WTC11 (cell line): ENCODE measurements at regions not wholly inside any gene's neighbourhood (a gene's known extent, or its start where the extent isn't known, plus 50 kb on each side); places are given as distances from the start of the nearest gene placed in this dataset.

Experiments used
- ATAC-seq: fragments of 200-7000 bp; cut with Tn5 transposase; 2 replicates; pipeline ENCODE4 v1.10.0; 2021; ENCODE audit warnings: mild to moderate bottlenecking, moderate library complexity
- CTCF ChIA-PET: fragments of 300-600 bp; sonication (Branson Sonifier 250); formaldehyde crosslinking; loops from one replicate; lab custom pipeline; 2021; ENCODE audit warnings: antibody characterized with exemption; lab: Charles Lee
- POLR2A ChIA-PET: fragments of 350-600 bp; sonication (Branson Sonifier 250); formaldehyde crosslinking; loops from one replicate; lab custom pipeline; 2021; ENCODE audit warnings: antibody characterized with exemption; lab: Charles Lee
- DNase-seq: peaks from one replicate; pipeline ENCODE4 v3.0.0; 2021; ENCODE audit warnings: low spot score
- H3K27ac Mint-ChIP-seq: 2 replicates; pipeline ENCODE4 v1.8.0; 2021; ENCODE audit warnings: mixed read lengths
- H3K27me3 Mint-ChIP-seq: 2 replicates; pipeline ENCODE4 v1.8.0; 2021; ENCODE audit warnings: low read depth, mild to moderate bottlenecking, moderate library complexity, mixed read lengths
- H3K36me3 Mint-ChIP-seq: 2 replicates; pipeline ENCODE4 v1.8.0; 2021; ENCODE audit warnings: mixed read lengths
- H3K4me1 Mint-ChIP-seq: 2 replicates; pipeline ENCODE4 v1.8.0; 2022; ENCODE audit warnings: mixed read lengths
- H3K4me3 Mint-ChIP-seq: 2 replicates; pipeline ENCODE4 v1.8.0; 2021; ENCODE audit warnings: mild to moderate bottlenecking, moderate library complexity, mixed read lengths
- H3K9me3 Mint-ChIP-seq: 2 replicates; pipeline ENCODE4 v1.8.0; 2021; ENCODE audit warnings: mixed read lengths
- AFF4 ChIP-seq: sonication (generic); formaldehyde crosslinking; IDR thresholded peaks from 2 replicates; pipeline ENCODE4 v1.8.1; 2023; ENCODE audit warnings: mild to moderate bottlenecking, missing genetic modification reagents, borderline replicate concordance
- E2F1 ChIP-seq: sonication (generic); formaldehyde crosslinking; IDR thresholded peaks from 2 replicates; pipeline ENCODE4 v1.8.0; 2022; ENCODE audit warnings: mild to moderate bottlenecking, missing genetic modification reagents
- FOXK1 ChIP-seq: sonication (generic); formaldehyde crosslinking; IDR thresholded peaks from 2 replicates; pipeline ENCODE4 v1.8.0; 2022; ENCODE audit warnings: mild to moderate bottlenecking, moderate library complexity, missing genetic modification reagents
- GABPB1 ChIP-seq: sonication (generic); formaldehyde crosslinking; IDR thresholded peaks from 2 replicates; pipeline ENCODE4 v1.8.1; 2023; ENCODE audit warnings: mild to moderate bottlenecking, missing genetic modification reagents
- JUN ChIP-seq: sonication (generic); formaldehyde crosslinking; IDR thresholded peaks from 2 replicates; pipeline ENCODE4 v1.8.0; 2023; ENCODE audit warnings: mild to moderate bottlenecking, missing genetic modification reagents
- KAT7 ChIP-seq: sonication (generic); formaldehyde crosslinking; IDR thresholded peaks from 2 replicates; pipeline ENCODE4 v1.8.1; 2023; ENCODE audit warnings: missing genetic modification reagents, mild to moderate bottlenecking, borderline replicate concordance
- MLX ChIP-seq: sonication (generic); formaldehyde crosslinking; IDR thresholded peaks from 2 replicates; pipeline ENCODE4 v1.8.1; 2023; ENCODE audit warnings: mild to moderate bottlenecking, missing genetic modification reagents, moderate library complexity
- MXD4 ChIP-seq: fragments of 250-450 bp; sonication (Bioruptor Pico); IDR thresholded peaks from 2 replicates; pipeline ENCODE4 v1.8.0; 2021; ENCODE audit warnings: mild to moderate bottlenecking, moderate library complexity, borderline replicate concordance
- NFE2L1 ChIP-seq: sonication (generic); formaldehyde crosslinking; IDR thresholded peaks from 2 replicates; pipeline ENCODE4 v1.8.1; 2023; ENCODE audit warnings: missing genetic modification reagents
- OVOL2 ChIP-seq: fragments of 250-450 bp; sonication (Bioruptor Pico); IDR thresholded peaks from 2 replicates; pipeline ENCODE4 v1.9.0; 2021; ENCODE audit warnings: mild to moderate bottlenecking, borderline replicate concordance
- PRRX2 ChIP-seq: fragments of 250-450 bp; sonication (Bioruptor Pico); IDR thresholded peaks from 2 replicates; pipeline ENCODE4 v1.8.0; 2021; ENCODE audit warnings: mild to moderate bottlenecking
- TP53 ChIP-seq: sonication (generic); formaldehyde crosslinking; IDR thresholded peaks from 2 replicates; pipeline ENCODE4 v1.8.1; 2023; ENCODE audit warnings: mild to moderate bottlenecking, missing genetic modification reagents
- ZNF219 ChIP-seq: sonication (generic); formaldehyde crosslinking; IDR thresholded peaks from 2 replicates; pipeline ENCODE4 v1.8.0; 2023; ENCODE audit warnings: missing genetic modification reagents, mild to moderate bottlenecking, borderline replicate concordance
- ZNF263 ChIP-seq: sonication (generic); formaldehyde crosslinking; IDR thresholded peaks from 2 replicates; pipeline ENCODE4 v1.8.1; 2022; ENCODE audit warnings: low read depth, mild to moderate bottlenecking, moderate library complexity, missing genetic modification reagents
- ZNF396 ChIP-seq: fragments of 250-450 bp; sonication (Bioruptor Pico); IDR thresholded peaks from 2 replicates; pipeline ENCODE4 v1.8.0; 2021; ENCODE audit warnings: mild to moderate bottlenecking, moderate library complexity, borderline replicate concordance
- ZNF423 ChIP-seq: fragments of 250-450 bp; sonication (Bioruptor Pico); IDR thresholded peaks from 2 replicates; pipeline ENCODE4 v2.1.2; 2022; ENCODE audit warnings: mild to moderate bottlenecking, moderate library complexity
- ZNF512 ChIP-seq: sonication (generic); formaldehyde crosslinking; IDR thresholded peaks from 2 replicates; pipeline ENCODE4 v1.8.1; 2022; ENCODE audit warnings: missing genetic modification reagents, borderline replicate concordance
- TF ChIP-seq, protein P1 (sequence below): fragments of 250-450 bp; sonication (Bioruptor Pico); IDR thresholded peaks from 2 replicates; pipeline ENCODE4 v1.9.0; 2021; ENCODE audit warnings: mild to moderate bottlenecking
- TF ChIP-seq, protein P2 (sequence below): fragments of 250-450 bp; sonication (Bioruptor Pico); IDR thresholded peaks from 2 replicates; pipeline ENCODE4 v1.9.0; 2021; ENCODE audit warnings: mild to moderate bottlenecking, borderline replicate concordance
- TF ChIP-seq, protein P3 (sequence below): fragments of 200-600 bp; IDR thresholded peaks from 2 replicates; pipeline ENCODE4 v1.8.0; 2022; ENCODE audit warnings: antibody characterized with exemption

- Mint-ChIP-seq H3K9me3 (peaks cover 7% of the 10 kb centered on the region), H3K4me3 (no peak overlapping the region), H3K36me3 (no peaks in the 10 kb centered on the region), H3K27me3 (no peaks in the 10 kb centered on the region), H3K4me1 (peaks cover 45% of the 10 kb centered on the region), H3K27ac (no peak overlapping the region)
- CTCF ChIA-PET = no interaction called here
- ATAC-seq = no peak
- no peak for DNase-seq
- POLR2A ChIA-PET = no interaction called here
- TF ChIP-seq MXD4 (CRISPR knock-in tag) (no peak), ZNF396 (no peak), NFE2L1 (CRISPR knock-in tag) (no peak), JUN (CRISPR knock-in tag) (no peak), ZNF263 (CRISPR knock-in tag) (no peak), TP53 (CRISPR knock-in tag) (no peak), ZNF512 (CRISPR knock-in tag) (no peak), GABPB1 (CRISPR knock-in tag) (no peak), PRRX2 (CRISPR knock-in tag) (no peak), OVOL2 (no peak), FOXK1 (CRISPR knock-in tag) (no peak), ZNF423 (CRISPR knock-in tag) (no peak), ZNF219 (CRISPR knock-in tag) (no peak), KAT7 (CRISPR knock-in tag) (no peak), MLX (CRISPR knock-in tag) (no peak), E2F1 (CRISPR knock-in tag) (no peak), AFF4 (no peak)
- TF ChIP-seq, protein P1, sequence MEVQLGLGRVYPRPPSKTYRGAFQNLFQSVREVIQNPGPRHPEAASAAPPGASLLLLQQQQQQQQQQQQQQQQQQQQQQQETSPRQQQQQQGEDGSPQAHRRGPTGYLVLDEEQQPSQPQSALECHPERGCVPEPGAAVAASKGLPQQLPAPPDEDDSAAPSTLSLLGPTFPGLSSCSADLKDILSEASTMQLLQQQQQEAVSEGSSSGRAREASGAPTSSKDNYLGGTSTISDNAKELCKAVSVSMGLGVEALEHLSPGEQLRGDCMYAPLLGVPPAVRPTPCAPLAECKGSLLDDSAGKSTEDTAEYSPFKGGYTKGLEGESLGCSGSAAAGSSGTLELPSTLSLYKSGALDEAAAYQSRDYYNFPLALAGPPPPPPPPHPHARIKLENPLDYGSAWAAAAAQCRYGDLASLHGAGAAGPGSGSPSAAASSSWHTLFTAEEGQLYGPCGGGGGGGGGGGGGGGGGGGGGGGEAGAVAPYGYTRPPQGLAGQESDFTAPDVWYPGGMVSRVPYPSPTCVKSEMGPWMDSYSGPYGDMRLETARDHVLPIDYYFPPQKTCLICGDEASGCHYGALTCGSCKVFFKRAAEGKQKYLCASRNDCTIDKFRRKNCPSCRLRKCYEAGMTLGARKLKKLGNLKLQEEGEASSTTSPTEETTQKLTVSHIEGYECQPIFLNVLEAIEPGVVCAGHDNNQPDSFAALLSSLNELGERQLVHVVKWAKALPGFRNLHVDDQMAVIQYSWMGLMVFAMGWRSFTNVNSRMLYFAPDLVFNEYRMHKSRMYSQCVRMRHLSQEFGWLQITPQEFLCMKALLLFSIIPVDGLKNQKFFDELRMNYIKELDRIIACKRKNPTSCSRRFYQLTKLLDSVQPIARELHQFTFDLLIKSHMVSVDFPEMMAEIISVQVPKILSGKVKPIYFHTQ (CRISPR knock-in tag) = no peak
- TF ChIP-seq, protein P2, sequence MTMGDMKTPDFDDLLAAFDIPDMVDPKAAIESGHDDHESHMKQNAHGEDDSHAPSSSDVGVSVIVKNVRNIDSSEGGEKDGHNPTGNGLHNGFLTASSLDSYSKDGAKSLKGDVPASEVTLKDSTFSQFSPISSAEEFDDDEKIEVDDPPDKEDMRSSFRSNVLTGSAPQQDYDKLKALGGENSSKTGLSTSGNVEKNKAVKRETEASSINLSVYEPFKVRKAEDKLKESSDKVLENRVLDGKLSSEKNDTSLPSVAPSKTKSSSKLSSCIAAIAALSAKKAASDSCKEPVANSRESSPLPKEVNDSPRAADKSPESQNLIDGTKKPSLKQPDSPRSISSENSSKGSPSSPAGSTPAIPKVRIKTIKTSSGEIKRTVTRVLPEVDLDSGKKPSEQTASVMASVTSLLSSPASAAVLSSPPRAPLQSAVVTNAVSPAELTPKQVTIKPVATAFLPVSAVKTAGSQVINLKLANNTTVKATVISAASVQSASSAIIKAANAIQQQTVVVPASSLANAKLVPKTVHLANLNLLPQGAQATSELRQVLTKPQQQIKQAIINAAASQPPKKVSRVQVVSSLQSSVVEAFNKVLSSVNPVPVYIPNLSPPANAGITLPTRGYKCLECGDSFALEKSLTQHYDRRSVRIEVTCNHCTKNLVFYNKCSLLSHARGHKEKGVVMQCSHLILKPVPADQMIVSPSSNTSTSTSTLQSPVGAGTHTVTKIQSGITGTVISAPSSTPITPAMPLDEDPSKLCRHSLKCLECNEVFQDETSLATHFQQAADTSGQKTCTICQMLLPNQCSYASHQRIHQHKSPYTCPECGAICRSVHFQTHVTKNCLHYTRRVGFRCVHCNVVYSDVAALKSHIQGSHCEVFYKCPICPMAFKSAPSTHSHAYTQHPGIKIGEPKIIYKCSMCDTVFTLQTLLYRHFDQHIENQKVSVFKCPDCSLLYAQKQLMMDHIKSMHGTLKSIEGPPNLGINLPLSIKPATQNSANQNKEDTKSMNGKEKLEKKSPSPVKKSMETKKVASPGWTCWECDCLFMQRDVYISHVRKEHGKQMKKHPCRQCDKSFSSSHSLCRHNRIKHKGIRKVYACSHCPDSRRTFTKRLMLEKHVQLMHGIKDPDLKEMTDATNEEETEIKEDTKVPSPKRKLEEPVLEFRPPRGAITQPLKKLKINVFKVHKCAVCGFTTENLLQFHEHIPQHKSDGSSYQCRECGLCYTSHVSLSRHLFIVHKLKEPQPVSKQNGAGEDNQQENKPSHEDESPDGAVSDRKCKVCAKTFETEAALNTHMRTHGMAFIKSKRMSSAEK (CRISPR knock-in tag) = no peak
- TF ChIP-seq, protein P3, sequence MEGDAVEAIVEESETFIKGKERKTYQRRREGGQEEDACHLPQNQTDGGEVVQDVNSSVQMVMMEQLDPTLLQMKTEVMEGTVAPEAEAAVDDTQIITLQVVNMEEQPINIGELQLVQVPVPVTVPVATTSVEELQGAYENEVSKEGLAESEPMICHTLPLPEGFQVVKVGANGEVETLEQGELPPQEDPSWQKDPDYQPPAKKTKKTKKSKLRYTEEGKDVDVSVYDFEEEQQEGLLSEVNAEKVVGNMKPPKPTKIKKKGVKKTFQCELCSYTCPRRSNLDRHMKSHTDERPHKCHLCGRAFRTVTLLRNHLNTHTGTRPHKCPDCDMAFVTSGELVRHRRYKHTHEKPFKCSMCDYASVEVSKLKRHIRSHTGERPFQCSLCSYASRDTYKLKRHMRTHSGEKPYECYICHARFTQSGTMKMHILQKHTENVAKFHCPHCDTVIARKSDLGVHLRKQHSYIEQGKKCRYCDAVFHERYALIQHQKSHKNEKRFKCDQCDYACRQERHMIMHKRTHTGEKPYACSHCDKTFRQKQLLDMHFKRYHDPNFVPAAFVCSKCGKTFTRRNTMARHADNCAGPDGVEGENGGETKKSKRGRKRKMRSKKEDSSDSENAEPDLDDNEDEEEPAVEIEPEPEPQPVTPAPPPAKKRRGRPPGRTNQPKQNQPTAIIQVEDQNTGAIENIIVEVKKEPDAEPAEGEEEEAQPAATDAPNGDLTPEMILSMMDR = no peak
These were observed 472.4 kb downstream of the SETD4 start for GRCh38 chr21:35587841-35588380.
